ENCODE measurements at regions not wholly inside any gene's neighbourhood (a gene's known extent, or its start where the extent isn't known, plus 50 kb on each side); places are given as distances from the start of the nearest gene placed in this dataset.

DNA sequence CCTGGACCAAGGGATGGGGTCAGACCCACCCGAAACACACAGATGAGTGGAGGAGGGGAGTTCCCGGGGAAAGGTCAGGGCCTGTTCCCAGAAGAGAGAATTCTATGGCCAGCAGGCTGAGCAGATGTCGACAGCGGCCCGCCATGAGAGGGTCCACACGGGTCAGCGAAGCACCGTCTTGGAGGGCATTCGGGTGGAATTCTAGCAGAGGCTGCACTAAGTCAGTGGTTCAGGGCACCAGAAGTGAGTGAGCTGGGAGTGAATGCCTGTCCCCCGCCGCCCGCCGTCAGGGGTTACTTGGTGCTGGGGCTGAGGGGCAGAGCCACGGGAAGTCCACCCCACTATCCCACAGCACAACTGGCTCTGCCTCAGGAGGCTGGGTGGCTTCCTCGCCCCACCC, 96.2 kb upstream of the VSTM2B start:
- DNase-seq (ENCODE audit: low spot score): no peak

DNA sequence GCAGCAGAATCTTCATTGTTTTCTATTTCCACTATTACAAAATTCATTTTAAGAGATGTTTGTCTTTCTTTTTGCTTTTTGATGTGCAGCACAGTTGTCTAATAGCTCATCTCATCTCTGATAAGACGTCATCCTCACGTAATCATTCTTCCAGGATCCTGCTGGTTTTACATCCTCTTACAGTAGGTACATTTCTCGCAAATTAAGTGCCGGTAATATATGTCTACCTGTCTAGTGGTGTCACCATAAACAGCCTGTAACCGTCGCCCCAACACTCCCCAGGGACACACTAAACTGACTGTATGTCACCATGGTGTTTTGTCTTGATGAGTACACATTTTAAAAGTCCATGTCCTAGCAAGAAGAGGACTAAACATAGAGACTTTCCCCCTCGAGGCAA, 94.5 kb upstream of the VSTM2B start:
- DNase-seq (ENCODE audit: low spot score): no peak

- no peak for DNase-seq (ENCODE audit: low spot score)
Measured at GRCh38 chr19:29432677-29433076, 93.1 kb upstream of the VSTM2B start.

DNA sequence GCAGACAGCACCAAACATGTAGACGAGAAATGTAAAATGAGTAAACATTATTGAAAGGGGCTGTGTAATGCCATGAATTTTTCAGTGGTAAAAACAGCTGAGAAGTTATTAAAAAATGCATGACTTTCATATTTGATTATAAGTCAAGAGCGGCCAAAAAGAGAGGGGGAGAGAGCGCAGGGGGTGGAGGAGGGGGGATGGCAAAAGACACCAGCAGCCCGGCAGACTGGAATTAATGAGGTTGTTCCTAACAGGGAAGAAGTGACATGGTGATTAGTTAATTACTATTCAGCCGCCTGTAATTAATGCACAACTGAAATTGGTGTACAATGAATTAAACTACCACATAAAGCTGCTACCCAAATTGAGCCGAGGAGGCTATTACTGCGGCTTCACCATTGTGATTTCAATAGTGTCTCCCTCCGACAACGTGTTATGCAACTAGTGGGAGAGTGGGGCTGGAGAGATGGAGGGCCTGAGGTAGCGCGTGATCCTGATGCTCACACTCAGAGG, 89.1 kb upstream of the VSTM2B start:
- no peak for DNase-seq (ENCODE audit: low spot score)

DNA sequence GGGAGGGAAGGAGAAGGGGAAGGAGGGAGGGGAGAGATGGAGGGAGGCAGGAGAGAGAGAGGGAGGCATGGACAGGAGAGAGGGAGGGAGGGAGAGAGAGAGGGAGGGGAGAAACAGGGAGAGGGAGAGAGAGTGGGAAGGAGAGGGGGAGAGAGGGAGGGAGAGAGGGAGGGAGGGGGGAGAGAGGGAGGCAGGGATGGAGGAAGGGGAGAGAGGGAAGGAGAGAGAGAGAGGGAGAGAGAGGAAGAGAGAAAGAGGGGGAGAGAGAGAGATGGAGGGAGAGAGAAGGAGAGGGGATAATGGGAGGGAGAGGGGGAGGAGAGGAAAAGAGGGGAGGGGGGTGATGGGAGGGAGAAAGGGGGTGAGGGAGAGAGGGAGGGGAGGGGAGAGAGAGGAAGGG, 86.8 kb upstream of the VSTM2B start:
- DNase-seq (ENCODE audit: low spot score): no peak

DNA sequence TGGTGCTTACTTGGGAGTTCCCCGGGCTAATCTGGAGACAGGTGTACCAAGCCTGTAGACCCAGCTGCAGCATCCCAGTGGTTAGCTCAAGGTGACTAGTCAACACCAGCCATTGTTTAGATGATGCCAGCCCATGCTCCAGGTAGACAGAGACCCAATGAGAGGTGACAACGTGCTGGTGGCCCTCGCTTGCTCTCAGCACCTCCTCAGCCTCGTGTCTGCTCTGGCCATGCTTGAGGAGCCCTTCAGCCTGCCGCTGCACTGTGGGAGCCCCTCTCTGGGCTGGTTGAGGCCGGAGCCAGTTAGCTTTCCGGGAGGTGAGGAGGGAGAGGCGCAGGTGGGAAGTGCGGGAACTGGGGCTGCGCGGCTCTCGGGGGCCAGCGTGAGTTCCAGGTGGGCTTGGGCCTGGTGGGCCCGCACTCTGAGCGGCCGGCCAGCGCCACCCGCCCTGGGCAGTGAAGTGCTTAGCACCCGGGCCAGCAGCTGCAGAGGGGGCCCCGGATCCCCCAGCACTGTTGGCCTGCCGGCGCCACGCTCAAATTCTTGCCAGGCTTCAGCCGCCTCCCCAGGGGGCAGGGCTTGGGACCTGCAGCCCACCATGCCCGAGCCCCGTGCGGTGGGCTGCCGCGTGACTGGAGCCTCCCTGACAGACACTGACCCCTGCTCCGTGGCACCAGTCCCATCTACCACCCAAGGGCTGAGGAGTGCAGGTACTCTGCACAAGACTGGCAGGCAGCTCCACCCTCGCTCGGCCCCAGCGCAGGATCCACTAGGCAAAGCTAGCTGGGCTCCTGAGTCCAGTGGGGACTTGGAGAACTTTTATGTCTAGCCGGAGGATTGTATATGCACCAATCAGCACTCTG, 85.9 kb upstream of the VSTM2B start:
- DNase-seq (ENCODE audit: low spot score): no peak

DNA sequence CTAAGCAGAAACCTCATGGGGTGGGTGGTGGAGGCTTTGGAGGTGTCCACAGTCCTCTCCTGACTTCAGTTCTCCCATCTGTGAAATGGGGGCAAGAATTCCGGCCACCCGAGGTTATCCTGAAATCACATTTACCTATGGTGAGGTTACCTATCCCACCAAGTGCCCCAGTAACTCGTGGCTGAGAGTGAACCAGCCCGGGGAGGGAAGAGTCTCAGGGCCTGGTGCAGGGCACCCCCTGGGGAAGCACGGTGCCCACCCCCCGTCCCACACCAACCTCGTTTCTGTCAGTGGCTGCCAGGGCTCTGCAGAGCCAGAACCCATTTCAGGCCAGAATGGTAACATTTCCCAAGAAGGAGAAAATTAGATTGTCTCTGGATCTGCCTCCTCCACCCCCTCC, 83.7 kb upstream of the VSTM2B start:
- no peak for DNase-seq (ENCODE audit: low spot score)

GRCh38 chr19:29442910-29443309, 82.9 kb upstream of the VSTM2B start:
- DNase-seq (ENCODE audit: low spot score): no peak

GRCh38 chr19:29445246-29445645, 80.5 kb upstream of the VSTM2B start:
- no peak for DNase-seq (ENCODE audit: low spot score)

- DNase-seq (ENCODE audit: low spot score): no peak
Measured at GRCh38 chr19:29446361-29446760, 79.4 kb upstream of the VSTM2B start.

DNA sequence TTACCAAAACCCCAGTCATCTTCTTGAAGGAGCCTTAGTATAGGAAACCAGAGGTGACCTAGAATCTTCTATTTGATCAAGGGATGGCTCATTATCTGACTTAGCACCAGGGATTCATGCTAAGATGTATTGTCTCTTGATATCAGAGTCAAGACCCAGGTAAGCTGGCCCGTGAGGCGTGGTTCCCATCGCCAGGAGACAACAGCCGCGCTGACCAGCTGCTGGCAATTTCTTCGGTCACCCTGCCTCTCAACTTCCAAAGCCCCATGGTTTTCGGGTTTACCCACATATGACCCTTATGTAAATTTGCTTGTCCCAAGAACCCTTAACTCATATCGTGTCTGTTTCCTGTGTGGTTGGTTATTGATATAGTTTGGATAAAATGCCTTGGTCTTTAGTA, 77.7 kb upstream of the VSTM2B start:
- no peak for DNase-seq (ENCODE audit: low spot score)

DNA sequence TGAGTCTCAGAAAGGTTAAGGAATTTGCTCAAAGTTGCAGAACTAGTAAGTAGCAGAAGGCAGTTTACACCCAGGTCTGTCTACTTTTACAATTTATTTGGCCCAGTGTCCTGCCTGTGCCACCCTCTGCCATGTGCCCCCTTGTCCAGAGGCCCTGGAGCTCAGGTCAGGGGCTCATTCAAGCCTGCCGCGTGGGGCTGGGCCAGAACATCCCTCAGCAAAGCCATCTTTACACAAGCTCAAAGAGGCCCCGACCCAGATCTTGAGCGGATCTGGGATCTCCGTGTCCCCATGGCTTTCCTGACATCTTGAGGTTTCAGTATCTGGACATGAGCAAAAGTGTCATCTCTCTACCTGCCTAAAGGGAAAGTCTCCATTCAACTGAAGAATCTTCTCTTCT, 76.4 kb upstream of the VSTM2B start:
- no peak for DNase-seq (ENCODE audit: low spot score)

- no peak for DNase-seq (ENCODE audit: low spot score)
Measured at GRCh38 chr19:29450306-29450705, 75.5 kb upstream of the VSTM2B start.

GRCh38 chr19:29450812-29451211, 75.0 kb upstream of the VSTM2B start:
- no peak for DNase-seq (ENCODE audit: low spot score)

- DNase-seq (ENCODE audit: low spot score): no peak
Measured at GRCh38 chr19:29454109-29454508, 71.7 kb upstream of the VSTM2B start.

GRCh38 chr19:29457413-29457812, 68.4 kb upstream of the VSTM2B start:
- no peak for DNase-seq (ENCODE audit: low spot score)

GRCh38 chr19:29467824-29468401, 57.9 kb upstream of the VSTM2B start:
- peak; percentile 10 for DNase-seq (ENCODE audit: low spot score)

GRCh38 chr19:29475469-29475868, 50.3 kb upstream of the VSTM2B start:
- DNase-seq (ENCODE audit: low spot score): no peak
